ENCODE measurements at regions not wholly inside any gene's neighbourhood (a gene's known extent, or its start where the extent isn't known, plus 50 kb on each side); places are given as distances from the start of the nearest gene placed in this dataset.
"Not testable (repeated sequence)": the region's sequence is repeated elsewhere in the genome, so short reads cannot be mapped to it uniquely, and the experiment has no call there.

- DNase-seq, result no peak
Measured at GRCh38 chr10:84632866-84633265, 304.5 kb downstream of the CCSER2 start.

GRCh38 chr10:84634636-84635035, 306.2 kb downstream of the CCSER2 start:
- DNase-seq, result no peak

- DNase-seq, result not testable (repeated sequence)
Measured at GRCh38 chr10:84650628-84651027, 322.2 kb downstream of the CCSER2 start.

GRCh38 chr10:84654671-84655070, 326.3 kb downstream of the CCSER2 start:
- no peak for DNase-seq

GRCh38 chr10:84659027-84659426, 330.6 kb downstream of the CCSER2 start:
- no peak for DNase-seq

- DNase-seq, result no peak
Measured at GRCh38 chr10:84659497-84660439, 331.4 kb downstream of the CCSER2 start.

GRCh38 chr10:84660450-84661159, 332.2 kb downstream of the CCSER2 start:
- no peak for DNase-seq

GRCh38 chr10:84665211-84665610, 336.8 kb downstream of the CCSER2 start:
- DNase-seq, result no peak

- DNase-seq, result no peak
Measured at GRCh38 chr10:84665883-84666463, 337.6 kb downstream of the CCSER2 start.

GRCh38 chr10:84668186-84668763, 339.9 kb downstream of the CCSER2 start:
- no peak for DNase-seq

GRCh38 chr10:84675060-84675459, 346.7 kb downstream of the CCSER2 start:
- no peak for DNase-seq

- no peak for DNase-seq
Measured at GRCh38 chr10:84676536-84676935, 348.1 kb downstream of the CCSER2 start.

- DNase-seq, result no peak
Measured at GRCh38 chr10:84681781-84682180, 353.4 kb downstream of the CCSER2 start.

GRCh38 chr10:84683550-84683949, 355.2 kb downstream of the CCSER2 start:
- no peak for DNase-seq

- no peak for DNase-seq
Measured at GRCh38 chr10:84683980-84684740, 355.8 kb downstream of the CCSER2 start.

GRCh38 chr10:84685047-84685660, 356.8 kb downstream of the CCSER2 start:
- DNase-seq, result no peak

GRCh38 chr10:84693006-84693405, 364.6 kb downstream of the CCSER2 start:
- no peak for DNase-seq

GRCh38 chr10:84695902-84696301, 367.5 kb downstream of the CCSER2 start:
- DNase-seq, result no peak

- DNase-seq, result no peak
Measured at GRCh38 chr10:84696610-84697009, 368.2 kb downstream of the CCSER2 start.

GRCh38 chr10:84698989-84699388, 370.6 kb downstream of the CCSER2 start:
- no peak for DNase-seq
